ENCODE measurements at regions not wholly inside any gene's neighbourhood (a gene's known extent, or its start where the extent isn't known, plus 50 kb on each side); places are given as distances from the start of the nearest gene placed in this dataset.

DNA sequence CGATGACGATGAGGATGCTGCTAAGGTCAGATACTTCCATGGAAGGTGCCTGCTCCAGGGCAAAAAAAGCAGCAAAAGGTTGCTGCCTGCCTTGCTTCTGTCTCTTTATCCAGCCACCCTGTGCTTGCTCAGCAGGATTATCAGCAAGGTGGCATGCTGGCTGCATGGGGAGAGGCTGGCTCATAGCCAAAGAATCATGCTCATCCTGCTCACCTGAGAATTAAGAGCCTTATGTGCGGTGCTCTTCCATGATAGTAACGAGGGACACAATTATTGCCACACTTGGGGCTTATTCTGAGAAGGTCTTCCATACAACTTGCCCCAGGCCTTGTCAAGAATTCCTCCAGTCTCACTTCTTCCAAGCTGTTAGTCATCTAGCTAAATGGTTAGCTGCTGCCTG lies 60.4 kb upstream of the SEC11C start:
- no peak for TF ChIP-seq JUND (CRISPR knock-in tag; IDR thresholded peaks at IDR 0.05)
- TF ChIP-seq ZNF34 (CRISPR knock-in tag; IDR thresholded peaks at IDR 0.05; ENCODE audit: borderline replicate concordance) = no peak
- TF ChIP-seq ZC3H13 (CRISPR knock-in tag; IDR thresholded peaks at IDR 0.05) = no peak
- no peak for TF ChIP-seq SYNCRIP (IDR thresholded peaks at IDR 0.05; ENCODE audit: insufficient read depth, low read depth, low read length)
- no peak for TF ChIP-seq POLR2AphosphoS5 (IDR thresholded peaks at IDR 0.05; ENCODE audit: low read depth, low read length)
- TF ChIP-seq, protein P1, sequence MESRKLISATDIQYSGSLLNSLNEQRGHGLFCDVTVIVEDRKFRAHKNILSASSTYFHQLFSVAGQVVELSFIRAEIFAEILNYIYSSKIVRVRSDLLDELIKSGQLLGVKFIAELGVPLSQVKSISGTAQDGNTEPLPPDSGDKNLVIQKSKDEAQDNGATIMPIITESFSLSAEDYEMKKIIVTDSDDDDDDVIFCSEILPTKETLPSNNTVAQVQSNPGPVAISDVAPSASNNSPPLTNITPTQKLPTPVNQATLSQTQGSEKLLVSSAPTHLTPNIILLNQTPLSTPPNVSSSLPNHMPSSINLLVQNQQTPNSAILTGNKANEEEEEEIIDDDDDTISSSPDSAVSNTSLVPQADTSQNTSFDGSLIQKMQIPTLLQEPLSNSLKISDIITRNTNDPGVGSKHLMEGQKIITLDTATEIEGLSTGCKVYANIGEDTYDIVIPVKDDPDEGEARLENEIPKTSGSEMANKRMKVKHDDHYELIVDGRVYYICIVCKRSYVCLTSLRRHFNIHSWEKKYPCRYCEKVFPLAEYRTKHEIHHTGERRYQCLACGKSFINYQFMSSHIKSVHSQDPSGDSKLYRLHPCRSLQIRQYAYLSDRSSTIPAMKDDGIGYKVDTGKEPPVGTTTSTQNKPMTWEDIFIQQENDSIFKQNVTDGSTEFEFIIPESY (CRISPR knock-in tag; IDR thresholded peaks at IDR 0.05) = no peak
- no peak for TF ChIP-seq EZH2 (conservative IDR thresholded peaks at IDR 0.05; ENCODE audit: low read depth, low read length)
- no peak for TF ChIP-seq ZNF501 (CRISPR knock-in tag; IDR thresholded peaks at IDR 0.05)
- no peak for TF ChIP-seq RFX5 (IDR thresholded peaks at IDR 0.05; ENCODE audit: low read depth, low read length)
- TF ChIP-seq EEA1 (CRISPR knock-in tag; IDR thresholded peaks at IDR 0.05; ENCODE audit: borderline replicate concordance) = no peak
- no peak for TF ChIP-seq SIN3A (IDR thresholded peaks at IDR 0.05; ENCODE audit: borderline replicate concordance, low read depth, low read length)
- TF ChIP-seq, protein P2, sequence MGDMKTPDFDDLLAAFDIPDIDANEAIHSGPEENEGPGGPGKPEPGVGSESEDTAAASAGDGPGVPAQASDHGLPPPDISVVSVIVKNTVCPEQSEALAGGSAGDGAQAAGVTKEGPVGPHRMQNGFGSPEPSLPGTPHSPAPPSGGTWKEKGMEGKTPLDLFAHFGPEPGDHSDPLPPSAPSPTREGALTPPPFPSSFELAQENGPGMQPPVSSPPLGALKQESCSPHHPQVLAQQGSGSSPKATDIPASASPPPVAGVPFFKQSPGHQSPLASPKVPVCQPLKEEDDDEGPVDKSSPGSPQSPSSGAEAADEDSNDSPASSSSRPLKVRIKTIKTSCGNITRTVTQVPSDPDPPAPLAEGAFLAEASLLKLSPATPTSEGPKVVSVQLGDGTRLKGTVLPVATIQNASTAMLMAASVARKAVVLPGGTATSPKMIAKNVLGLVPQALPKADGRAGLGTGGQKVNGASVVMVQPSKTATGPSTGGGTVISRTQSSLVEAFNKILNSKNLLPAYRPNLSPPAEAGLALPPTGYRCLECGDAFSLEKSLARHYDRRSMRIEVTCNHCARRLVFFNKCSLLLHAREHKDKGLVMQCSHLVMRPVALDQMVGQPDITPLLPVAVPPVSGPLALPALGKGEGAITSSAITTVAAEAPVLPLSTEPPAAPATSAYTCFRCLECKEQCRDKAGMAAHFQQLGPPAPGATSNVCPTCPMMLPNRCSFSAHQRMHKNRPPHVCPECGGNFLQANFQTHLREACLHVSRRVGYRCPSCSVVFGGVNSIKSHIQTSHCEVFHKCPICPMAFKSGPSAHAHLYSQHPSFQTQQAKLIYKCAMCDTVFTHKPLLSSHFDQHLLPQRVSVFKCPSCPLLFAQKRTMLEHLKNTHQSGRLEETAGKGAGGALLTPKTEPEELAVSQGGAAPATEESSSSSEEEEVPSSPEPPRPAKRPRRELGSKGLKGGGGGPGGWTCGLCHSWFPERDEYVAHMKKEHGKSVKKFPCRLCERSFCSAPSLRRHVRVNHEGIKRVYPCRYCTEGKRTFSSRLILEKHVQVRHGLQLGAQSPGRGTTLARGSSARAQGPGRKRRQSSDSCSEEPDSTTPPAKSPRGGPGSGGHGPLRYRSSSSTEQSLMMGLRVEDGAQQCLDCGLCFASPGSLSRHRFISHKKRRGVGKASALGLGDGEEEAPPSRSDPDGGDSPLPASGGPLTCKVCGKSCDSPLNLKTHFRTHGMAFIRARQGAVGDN (CRISPR knock-in tag; IDR thresholded peaks at IDR 0.05) = no peak

Data from HepG2 (cell line).